ENCODE measurements at regions not wholly inside any gene's neighbourhood (a gene's known extent, or its start where the extent isn't known, plus 50 kb on each side); places are given as distances from the start of the nearest gene placed in this dataset.

GRCh38 chr10:107342711-107343110 is 178.2 kb upstream of the SORCS1 start (continued):
- TF ChIP-seq, protein P1, sequence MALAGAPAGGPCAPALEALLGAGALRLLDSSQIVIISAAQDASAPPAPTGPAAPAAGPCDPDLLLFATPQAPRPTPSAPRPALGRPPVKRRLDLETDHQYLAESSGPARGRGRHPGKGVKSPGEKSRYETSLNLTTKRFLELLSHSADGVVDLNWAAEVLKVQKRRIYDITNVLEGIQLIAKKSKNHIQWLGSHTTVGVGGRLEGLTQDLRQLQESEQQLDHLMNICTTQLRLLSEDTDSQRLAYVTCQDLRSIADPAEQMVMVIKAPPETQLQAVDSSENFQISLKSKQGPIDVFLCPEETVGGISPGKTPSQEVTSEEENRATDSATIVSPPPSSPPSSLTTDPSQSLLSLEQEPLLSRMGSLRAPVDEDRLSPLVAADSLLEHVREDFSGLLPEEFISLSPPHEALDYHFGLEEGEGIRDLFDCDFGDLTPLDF (CRISPR knock-in tag; IDR thresholded peaks at IDR 0.05), result no peak
- TF ChIP-seq ZNF396 (CRISPR knock-in tag; IDR thresholded peaks at IDR 0.05; ENCODE audit: borderline replicate concordance), result no peak

DNA sequence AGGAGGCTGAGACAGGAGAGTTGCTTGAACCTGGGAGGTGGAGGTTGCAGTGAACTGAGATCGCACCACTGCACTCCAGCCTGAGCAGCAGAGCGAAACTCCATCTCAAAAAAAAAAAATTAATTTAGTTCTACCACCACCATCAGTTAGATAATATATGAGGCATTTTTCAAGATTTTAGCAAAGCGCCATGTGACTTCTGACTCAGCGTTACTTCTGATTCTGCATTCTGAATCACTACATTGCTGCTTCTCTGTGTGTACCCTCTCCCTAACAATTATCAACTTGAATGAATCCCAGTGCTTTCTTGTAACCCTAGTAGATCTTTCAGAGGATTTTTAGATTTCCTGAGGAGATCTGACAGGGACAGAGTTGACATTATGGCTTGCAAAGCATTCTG is 176.8 kb upstream of the SORCS1 start:
- CTCF ChIA-PET, result no interaction called here
- Mint-ChIP-seq H3K9me3 (peaks cover 17% of the 10 kb centered on the region), H3K36me3 (peaks cover 5% of the 10 kb centered on the region), H3K27ac (no peak overlapping the region), H3K4me3 (no peak overlapping the region), H3K27me3 (ENCODE audit: low read depth) (no peaks in the 10 kb centered on the region), H3K4me1 (no peaks in the 10 kb centered on the region)
- ATAC-seq (no peak), DNase-seq (ENCODE audit: low spot score) (no peak)
- no peak for TF ChIP-seq ETV6 (CRISPR knock-in tag; IDR thresholded peaks at IDR 0.05)
- no peak for TF ChIP-seq ATF3 (CRISPR knock-in tag; conservative IDR thresholded peaks at IDR 0.05)
- no peak for TF ChIP-seq ESRRA (CRISPR knock-in tag; IDR thresholded peaks at IDR 0.05; ENCODE audit: borderline replicate concordance)
- no peak for TF ChIP-seq JAZF1 (CRISPR knock-in tag; IDR thresholded peaks at IDR 0.05)
- POLR2A ChIA-PET, result no interaction called here

GRCh38 chr10:107340326-107340725 is 175.8 kb upstream of the SORCS1 start:
- peaks cover 15% of the 10 kb centered on the region for H3K9me3 Mint-ChIP-seq
- no peak for ATAC-seq
- TF ChIP-seq ZNF532 (CRISPR knock-in tag; IDR thresholded peaks at IDR 0.05; ENCODE audit: borderline replicate concordance), result no peak
- TF ChIP-seq FOXP4 (CRISPR knock-in tag; IDR thresholded peaks at IDR 0.05), result no peak
- TF ChIP-seq, protein P2, sequence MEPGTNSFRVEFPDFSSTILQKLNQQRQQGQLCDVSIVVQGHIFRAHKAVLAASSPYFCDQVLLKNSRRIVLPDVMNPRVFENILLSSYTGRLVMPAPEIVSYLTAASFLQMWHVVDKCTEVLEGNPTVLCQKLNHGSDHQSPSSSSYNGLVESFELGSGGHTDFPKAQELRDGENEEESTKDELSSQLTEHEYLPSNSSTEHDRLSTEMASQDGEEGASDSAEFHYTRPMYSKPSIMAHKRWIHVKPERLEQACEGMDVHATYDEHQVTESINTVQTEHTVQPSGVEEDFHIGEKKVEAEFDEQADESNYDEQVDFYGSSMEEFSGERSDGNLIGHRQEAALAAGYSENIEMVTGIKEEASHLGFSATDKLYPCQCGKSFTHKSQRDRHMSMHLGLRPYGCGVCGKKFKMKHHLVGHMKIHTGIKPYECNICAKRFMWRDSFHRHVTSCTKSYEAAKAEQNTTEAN (CRISPR knock-in tag; IDR thresholded peaks at IDR 0.05), result no peak
- no peak for TF ChIP-seq FOXK1 (CRISPR knock-in tag; IDR thresholded peaks at IDR 0.05)
- no peak for TF ChIP-seq ZNF671 (CRISPR knock-in tag; IDR thresholded peaks at IDR 0.05)
- TF ChIP-seq ZNF416 (CRISPR knock-in tag; IDR thresholded peaks at IDR 0.05), result no peak
- TF ChIP-seq NR1H2 (CRISPR knock-in tag; IDR thresholded peaks at IDR 0.05), result no peak
- TF ChIP-seq, protein P3, sequence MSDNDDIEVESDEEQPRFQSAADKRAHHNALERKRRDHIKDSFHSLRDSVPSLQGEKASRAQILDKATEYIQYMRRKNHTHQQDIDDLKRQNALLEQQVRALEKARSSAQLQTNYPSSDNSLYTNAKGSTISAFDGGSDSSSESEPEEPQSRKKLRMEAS (CRISPR knock-in tag; IDR thresholded peaks at IDR 0.05), result no peak
- TF ChIP-seq JUN (CRISPR knock-in tag; IDR thresholded peaks at IDR 0.05), result no peak
- no peak for TF ChIP-seq EMX1 (CRISPR knock-in tag; IDR thresholded peaks at IDR 0.05)
- no peak for TF ChIP-seq ZNF121 (CRISPR knock-in tag; IDR thresholded peaks at IDR 0.05)
- no peak for TF ChIP-seq ZNF396 (CRISPR knock-in tag; IDR thresholded peaks at IDR 0.05; ENCODE audit: borderline replicate concordance)
- no peak for TF ChIP-seq ZNF219 (CRISPR knock-in tag; IDR thresholded peaks at IDR 0.05; ENCODE audit: borderline replicate concordance)
- TF ChIP-seq NR2C2 (CRISPR knock-in tag; IDR thresholded peaks at IDR 0.05), result no peak
- TF ChIP-seq TCF7 (CRISPR knock-in tag; IDR thresholded peaks at IDR 0.05; ENCODE audit: low read depth), result no peak
- TF ChIP-seq SMAD3 (CRISPR knock-in tag; IDR thresholded peaks at IDR 0.05; ENCODE audit: borderline replicate concordance), result no peak
- POLR2A ChIA-PET, result no interaction called here
- H3K27ac Mint-ChIP-seq, result no peak overlapping the region
- H3K27me3 Mint-ChIP-seq (ENCODE audit: low read depth), result no peaks in the 10 kb centered on the region
- no peaks in the 10 kb centered on the region for H3K4me1 Mint-ChIP-seq
- peaks cover 5% of the 10 kb centered on the region for H3K36me3 Mint-ChIP-seq
- H3K4me3 Mint-ChIP-seq, result no peak overlapping the region
- CTCF ChIA-PET, result no interaction called here
- DNase-seq (ENCODE audit: low spot score), result no peak

Data from WTC11 (cell line).